ENCODE measurements at regions not wholly inside any gene's neighbourhood (a gene's known extent, or its start where the extent isn't known, plus 50 kb on each side); places are given as distances from the start of the nearest gene placed in this dataset.
"Not testable (repeated sequence)": the region's sequence is repeated elsewhere in the genome, so short reads cannot be mapped to it uniquely, and the experiment has no call there.

DNA sequence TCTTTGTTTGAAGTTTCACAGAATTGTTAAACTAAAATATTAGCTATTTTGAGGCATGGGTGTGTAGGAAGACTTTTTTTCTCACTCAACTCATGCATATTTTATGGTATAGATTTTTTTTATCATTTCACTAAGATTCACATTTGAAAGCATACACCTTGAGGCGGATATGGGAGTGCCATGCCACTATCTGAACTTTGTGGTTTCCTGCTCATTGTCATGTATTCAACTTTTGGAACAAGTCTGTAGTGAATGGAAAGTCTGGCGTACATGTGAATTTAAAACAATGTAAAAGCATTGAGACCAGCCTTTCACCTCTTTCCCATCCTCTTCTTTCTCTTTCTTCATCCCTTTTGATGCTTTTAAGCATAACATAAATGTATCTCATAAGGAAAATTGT, 147.9 kb downstream of the TPBG start:
- no peak for DNase-seq

DNA sequence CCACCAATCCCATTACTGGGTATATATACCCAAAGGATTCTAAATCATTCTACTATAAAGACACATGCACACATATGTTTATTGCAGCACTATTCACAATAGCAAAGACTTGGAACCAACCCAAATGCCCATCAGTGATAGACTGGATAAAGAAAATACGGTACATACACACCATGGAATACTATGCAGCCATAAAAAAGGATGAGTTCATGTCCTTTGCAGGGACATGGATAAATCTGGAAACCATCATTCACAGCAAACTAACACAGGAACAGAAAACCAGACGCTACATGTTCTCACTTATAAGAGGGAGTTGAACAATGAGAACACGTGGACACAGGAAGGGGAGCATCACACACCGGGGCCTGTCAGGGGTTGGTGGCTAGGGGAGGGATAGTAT, 154.3 kb downstream of the TPBG start:
- DNase-seq: not testable (repeated sequence)

DNA sequence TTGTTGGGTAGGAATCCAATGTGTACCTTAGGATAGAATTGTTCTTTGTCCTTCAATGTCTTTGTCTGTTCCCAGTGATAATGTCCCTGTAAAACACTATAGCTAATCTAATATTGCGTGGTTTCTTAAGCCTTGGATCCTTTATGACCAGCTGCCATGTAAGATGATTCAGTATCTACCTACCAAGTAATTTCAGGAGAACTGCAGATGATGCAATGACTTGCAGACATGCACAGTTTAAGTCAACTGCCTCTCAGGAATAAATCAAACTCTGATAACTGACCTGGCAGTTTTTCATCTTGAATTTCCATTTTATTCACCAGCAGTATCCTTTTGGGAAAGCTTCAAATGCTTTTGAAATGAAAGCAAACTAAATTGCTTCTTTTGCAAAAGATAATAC, 157.8 kb downstream of the TPBG start:
- no peak for DNase-seq

DNA sequence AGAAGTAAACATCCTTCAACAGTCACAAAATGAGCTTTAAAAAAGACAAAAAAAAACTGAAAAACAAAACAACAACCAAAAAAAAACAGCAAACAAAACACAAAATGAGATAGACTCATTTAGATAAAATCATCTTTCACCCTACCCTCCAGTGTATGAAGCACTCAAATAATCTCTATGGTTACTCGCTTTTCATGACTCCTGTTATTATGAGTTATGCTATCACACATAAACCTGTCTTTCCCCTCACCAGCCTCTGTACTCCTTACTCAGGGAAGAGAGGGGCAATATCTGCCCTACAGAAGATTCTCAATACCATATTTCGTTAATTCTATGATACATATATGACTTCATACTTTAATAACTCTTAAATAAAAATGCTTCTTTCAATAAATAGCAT, 158.2 kb downstream of the TPBG start:
- no peak for DNase-seq

DNA sequence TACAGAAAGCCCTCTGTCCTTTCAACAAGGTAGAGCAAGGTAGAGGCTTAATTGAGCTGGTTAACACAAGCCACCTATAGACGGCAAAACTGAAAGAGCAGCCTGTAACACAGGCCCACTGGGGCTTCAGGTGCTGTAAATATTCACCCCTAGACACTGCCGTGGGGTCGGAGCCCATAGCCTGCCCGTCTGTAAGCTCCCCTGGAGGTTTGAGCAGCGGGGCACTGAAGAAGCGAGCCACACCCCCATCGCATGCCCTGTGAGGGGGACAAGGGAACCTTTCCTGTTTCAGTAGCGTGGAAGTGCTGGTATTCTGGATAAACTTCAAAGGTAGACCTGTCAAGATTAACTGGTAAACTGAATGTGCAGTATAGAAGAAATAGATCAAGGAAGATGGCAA, 160.4 kb downstream of the TPBG start:
- DNase-seq: no peak

DNA sequence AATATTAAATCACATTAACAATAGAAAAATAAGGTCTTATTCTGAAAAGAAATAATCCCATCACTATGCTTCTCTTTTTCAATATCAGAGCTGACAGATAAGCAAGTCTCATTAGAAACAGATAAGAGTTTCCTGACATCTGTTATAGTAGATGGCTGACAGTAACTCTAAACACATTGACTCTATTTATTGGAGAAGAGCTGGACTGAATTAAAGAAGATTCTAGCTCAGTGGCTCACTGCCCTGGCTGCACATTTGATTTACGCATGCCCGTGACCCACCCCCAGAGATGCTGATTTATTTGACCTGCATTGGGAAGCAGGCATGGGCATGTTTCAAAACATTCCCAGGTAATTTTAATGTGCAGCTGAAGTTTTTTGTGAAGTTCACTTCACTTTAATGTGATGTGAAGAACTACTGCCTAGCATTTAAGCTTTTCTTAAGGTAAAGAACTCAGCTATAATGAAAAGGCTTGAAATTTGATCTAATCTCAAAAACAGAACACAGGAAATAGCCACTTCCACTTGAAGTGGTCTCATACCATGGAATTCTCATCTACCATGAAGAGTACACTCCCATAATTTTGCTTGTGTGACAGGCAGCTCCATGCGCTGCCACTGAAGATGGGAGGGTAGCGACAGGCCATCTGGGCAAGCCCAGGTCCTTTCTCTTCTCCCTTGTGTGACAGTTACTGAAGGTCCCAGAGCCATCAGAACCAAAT, 162.3 kb downstream of the TPBG start:
- no peak for DNase-seq

DNA sequence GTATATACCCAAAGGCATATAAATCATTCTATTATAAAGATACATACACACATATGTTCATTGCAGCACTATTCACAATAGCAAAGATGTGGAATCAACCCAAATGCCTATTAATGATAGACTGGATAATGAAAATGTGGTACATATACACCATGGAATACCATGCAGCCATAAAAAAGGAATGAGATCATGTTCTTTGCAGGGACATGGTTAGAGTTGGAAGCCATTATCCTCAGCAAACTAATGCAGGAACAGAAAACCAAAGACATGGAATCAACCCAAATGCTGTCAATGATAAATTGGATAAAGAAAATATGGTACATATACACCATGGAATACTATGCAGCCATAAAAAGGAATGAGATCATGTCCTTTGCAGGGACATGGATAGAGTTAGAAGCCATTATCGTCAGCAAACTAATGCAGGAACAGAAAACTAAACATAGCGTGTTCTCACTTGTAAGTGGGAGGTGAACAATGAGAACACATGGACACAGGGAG, 166.4 kb downstream of the TPBG start:
- DNase-seq: not testable (repeated sequence)

DNA sequence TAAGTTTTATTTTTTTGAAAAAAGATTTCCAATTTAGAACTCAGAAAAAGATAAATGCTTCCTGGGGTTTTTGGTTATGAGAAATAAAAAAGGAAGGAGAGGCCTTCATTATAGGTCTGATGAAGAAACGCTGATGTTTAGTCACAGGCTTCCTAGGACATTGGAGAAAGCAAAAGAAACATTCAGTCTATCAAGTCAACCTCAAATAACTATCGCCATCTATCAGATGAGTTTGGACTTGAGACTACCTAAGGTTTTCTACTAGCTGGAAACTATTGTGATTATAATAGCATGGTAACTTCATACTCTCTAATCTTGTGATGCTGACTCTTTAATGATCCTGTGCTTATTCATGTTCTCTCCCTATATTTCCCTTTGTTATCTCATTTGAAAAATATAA, 171.3 kb downstream of the TPBG start:
- DNase-seq: no peak

DNA sequence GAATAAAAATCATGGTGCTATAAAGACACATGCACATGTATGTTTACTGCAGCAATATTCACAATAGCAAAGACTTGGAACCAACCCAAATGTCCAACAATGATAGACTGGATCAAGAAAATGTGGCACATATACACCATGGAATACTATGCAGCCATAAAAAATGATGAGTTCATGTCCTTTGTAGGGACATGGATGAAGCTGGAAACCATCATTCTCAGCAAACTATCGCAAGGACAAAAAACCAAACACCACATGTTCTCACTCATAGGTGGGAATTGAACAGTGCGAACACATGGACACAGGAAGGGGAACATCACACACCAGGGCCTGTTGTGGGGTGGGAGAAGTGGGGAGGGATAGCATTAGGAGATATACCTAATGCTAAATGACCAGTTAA, 185.9 kb downstream of the TPBG start:
- DNase-seq: not testable (repeated sequence)

DNA sequence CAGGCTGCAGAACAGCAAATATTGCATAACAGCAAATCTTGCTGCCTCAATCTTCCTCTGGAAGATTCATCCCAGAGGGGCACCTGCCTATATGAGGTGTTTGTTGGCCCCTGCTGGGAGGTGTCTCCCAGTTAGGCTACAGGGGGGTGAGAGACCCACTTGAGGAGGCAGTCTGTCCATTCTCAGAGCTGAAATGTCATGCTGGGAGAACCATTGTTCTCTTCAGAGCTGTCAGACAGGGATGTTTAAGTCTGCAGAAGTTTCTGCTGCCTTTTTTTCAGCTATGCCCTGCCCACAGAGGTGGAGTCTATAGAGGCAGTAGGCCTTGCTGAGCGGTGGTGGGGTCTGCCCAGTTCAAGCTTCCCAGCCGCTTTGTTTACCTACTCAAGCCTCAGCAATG, 187.7 kb downstream of the TPBG start:
- DNase-seq: not testable (repeated sequence)

DNA sequence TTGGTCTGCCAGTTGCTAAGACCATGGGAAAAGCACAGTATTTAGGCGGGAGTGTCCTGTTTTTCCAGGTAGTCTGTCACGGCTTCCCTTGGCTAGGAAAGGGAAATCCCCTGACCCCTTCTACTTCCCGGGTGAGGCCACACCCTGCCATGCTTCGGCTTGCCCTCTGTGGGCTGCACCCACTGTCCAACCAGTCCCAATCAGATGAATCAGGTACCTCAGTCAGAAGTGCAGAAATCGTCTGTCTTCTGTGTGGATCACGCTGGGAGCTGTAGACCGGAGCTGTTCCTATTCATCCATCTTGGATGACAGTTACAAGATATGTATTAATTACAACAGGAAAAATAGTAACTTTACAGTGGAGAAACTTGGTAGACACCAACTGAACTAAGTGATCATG, 188.2 kb downstream of the TPBG start:
- no peak for DNase-seq

DNA sequence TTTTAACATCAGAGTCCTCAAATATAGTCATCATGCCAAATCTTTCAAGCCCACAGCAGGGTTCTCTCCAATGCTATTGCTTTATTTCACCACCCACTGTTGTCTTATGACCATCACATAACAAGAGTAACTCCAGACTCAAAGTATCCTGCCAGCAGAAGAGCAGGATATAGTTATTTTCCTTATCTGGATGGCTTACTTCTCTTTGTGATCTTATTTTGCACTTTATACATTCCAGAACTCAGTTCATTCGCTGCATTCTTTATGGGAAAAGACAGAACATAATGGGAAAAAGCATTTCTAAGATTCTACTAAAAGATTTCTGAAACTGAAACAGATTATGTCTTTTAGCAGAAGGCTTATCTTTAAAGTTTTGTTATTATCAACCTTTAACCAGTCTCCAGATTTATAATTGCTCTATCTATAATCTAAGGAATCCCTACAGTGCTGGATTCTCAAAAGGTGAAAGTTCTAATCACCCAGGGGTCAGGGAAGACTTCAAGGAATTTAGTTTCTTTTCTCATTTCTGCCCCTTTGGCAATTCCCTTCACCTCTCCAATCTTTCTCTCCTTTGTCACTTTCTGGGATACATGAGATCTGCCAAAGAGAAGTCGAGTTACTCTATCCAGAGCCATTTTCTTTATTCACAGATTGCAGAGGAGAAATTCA, 190.4 kb downstream of the TPBG start:
- DNase-seq: no peak

DNA sequence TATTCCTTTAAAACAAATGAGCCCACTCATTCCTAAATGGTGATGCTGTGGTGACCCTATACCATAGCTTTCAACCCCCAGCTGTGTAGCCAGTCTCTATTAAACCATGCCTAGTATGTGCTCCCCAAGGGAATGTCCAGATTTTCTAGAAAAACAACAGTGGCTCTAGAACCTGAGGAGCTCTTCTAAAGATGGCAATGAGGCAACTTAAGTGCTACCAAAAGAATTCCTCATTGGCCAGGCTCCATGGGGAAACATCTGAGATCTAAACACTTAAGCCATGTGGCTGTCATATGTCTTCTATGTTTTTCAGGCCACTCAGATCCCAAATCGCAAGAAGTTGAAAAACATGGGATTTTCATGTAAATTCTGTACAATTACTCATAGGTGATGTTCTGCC, 191.0 kb downstream of the TPBG start:
- no peak for DNase-seq

DNA sequence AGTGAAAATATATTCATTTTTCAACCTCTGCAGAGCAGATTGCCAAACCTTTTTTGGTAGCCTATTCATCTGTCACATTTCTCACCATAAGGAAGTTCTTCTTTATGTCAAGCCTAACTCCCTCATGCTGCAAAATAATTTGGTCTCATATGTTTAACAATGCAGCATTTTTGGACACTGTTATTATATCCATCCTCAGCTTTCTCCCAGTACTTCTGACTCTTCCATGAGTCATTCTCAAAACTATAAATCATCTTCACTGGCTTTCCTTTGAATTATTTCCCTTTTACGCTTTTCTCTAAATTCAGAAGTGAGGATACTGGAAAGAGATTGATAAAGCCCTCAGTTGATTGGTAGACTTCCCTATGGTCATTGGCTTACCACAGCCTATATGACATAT, 192.2 kb downstream of the TPBG start:
- DNase-seq: no peak

DNA sequence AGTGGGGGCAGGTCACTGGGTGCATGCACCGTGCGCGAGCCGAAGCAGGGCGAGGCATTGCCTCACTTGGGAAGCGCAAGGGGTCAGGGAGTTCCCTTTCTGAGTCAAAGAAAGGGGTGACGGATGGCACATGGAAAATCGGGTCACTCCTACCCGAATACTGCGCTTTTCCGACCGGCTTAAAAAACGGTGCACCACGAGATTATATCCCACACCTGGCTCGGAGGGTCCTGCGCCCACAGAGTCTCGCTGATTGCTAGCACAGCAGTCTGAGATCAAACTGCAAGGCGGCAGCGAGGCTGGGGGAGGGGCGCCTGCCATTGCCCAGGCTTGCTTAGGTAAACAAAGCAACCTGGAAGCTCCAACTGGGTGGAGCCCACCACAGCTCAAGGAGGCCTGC, 194.9 kb downstream of the TPBG start:
- DNase-seq: not testable (repeated sequence)

DNA sequence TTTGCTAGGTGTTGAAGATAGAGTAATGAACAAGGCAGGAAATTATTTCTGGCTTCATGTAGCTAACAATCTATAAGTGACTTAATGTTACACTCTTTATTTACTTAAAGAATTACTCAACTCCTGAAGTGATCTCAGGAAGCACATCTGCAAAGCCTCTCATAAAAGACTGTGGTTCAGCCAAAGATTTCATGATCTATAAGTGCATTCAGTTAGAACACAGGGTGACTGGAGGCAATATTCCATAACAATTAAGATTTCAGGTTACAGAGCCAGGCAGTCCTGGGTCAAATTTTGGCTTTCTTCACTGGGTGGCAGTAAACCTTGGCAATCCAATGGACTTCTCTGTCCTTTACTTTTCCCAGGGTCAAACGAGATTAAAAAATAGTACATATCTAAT, 204.0 kb downstream of the TPBG start:
- no peak for DNase-seq

DNA sequence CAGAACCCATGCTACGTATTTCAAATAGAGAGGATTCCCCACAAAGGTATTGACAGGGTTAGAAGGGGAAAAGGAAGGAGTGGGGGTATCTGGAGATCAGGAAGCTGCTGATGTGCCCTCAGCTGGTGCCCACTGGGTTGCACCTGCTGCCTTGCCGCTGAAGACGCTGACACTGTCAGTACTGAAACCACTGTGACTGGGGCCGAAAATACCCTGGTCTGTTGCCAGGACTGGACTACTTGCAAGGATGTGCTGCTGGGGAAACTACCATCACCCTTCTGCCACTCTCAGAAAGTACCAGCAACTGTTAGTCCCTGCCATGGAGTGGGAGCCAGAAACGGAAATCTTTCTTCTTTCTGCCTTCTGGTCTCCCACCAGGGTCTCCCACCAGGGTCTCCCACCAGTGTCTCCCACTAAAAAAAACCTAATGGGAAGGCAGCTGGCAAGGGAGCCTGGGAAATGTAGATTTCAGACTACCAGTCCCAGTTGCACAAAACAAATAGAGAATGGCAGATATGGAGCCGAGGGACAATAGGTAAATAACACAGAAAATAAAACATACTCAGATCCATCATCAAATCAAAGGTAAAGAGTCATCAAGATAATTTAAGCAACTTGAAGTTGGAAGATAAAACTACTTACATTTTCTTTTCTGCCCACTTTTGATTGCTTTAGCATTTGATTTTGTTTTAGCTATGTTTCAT, 204.8 kb downstream of the TPBG start:
- DNase-seq: no peak

DNA sequence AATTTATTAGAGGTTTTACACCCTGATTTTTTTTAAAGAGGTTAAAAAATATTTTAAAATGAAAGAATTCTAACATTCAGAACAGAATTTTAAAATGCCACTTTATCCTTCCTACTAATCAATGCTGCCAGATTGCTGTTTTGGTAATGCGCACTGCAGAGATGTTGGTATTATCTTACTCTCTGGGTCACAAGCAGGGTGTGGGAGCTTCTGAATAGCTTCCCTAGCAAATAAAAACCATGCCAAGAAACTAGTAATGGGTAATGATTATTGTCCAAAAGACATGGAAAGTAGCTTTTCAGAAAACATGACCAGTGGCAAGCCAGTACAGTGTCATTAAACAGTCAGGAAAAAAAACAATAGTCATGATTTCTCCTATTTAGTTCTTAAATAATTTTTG, 205.4 kb downstream of the TPBG start:
- DNase-seq: no peak

DNA sequence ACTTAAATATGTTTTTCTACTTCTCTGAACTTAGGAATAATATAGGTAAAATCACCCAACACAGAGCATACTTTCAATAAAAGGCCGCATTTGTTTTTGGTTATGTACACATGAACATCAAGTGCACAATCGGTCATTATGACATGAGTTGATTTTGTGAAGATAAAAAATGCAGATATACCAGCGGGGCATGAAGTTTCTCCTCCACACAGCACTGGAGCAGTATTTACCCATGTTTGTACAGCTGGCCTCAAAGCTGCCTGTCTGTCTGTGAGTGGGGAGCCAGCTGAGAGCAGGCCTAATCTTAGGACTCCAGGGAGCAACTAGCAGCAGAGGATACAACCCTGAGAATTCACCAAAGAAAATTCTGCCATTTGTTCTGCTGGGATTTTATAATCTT, 206.5 kb downstream of the TPBG start:
- DNase-seq: no peak

DNA sequence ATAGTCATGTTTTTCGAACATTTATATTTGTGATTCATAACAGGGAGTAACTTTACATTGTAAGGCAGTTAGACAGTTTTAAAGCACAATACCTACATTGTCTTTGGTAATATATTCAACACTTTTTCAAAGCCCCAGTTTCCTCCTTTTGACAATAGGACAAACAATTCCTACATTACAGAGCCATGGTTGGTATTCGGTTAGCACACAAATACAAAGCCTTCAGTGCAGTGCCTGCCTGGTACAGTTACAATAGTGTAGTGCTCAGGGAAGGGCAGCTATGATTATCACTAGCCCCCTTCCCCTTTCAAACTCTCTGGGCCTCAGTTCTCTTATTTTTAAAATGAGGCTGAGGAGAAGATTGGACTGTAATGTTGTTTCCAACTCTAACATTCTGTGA, 207.8 kb downstream of the TPBG start:
- no peak for DNase-seq

DNA sequence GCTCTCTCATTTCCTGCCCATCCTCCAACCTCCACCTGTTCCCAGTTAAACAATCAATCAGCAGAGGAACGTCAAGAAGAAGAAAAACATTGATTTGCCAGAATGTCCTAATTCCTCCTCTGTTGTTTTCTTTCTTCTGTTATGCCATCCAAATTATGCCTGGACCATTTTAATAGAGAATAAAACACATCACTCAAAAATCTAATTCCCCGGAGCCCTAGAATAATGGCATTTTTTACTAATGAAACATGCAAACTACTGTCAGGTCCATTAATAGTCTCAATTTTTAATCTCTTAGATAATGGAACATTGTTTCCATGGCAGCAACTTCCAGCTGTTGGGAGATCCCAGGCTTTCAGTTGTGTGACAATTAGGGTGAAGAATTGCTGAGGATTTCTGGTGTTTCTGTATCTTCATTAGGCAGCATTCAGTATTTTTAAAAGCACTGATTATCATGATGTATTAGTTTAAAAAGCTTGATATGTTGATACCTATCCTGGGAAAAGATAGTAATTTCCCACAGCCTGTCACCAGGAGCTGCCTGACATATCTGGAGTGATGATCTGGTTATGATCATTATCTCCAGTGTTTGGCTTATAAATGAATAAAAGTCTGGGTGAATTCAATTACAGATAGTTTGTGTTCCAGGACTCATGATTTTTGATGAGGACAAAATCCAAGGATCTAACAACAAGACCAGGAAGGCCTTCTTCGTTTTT, 209.8 kb downstream of the TPBG start:
- DNase-seq: no peak

DNA sequence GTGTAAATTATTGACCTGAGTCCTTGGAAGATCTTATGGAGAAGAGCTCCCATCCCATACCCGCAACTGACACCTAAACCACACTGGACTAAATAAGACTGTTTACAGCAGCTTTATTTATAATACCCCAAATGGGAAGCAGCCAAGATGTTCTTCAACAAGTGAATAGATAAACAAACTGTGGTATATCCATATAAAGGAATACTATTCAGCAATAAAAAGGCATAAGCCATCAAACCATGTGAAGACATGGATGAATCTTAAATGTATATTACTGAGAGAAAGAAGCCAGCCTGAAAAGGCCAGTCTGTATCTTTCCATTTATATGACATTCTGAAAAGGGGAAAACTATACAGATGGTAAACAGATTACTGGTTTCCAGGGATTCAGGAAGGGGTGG, 212.7 kb downstream of the TPBG start:
- no peak for DNase-seq

DNA sequence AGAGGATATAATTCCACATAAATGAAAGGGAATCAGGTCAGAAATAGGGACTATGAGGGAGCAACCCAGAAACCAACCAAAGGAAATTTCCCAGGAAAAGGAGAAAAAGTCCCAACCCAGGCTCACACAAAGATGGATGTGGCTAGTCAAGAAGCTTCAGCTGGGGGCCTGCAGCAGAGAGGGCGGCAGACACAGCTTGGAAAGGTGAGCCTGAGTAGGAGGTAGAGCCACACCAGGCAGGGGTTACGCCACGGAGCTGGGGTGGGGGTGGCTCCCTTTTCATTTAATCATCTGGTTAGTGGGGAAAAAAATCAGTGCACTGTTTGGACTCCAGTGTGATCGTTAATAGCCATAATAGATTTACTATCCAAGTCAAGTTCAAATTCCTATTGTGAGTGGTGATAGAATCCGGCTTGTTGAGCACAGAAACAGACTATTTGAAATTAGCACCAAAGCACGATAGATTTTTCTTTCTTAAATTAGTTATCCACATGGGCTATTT, 220.6 kb downstream of the TPBG start:
- DNase-seq: no peak

Data from islet precursor cell (in vitro differentiated cells).